Prostate gland (tissue), 2 donors: ENCODE measurements at regions not wholly inside any gene's neighbourhood (a gene's known extent, or its start where the extent isn't known, plus 50 kb on each side); places are given as distances from the start of the nearest gene placed in this dataset.

Source experiments
- CTCF ChIP-seq, 4 experiments: fragments of 200-600 bp in 2 of 4; fragments of 450-650 bp in 2 of 4; sonication (generic) in 2 of 4; IDR thresholded peaks; 1 replicate in 3 of 4; 2 replicates in 1 of 4; pipeline ENCODE4 v1.5.1; 2016 to 2019; ENCODE audit warnings: antibody characterized with exemption in 4 of 4, mild to moderate bottlenecking in 2 of 4, moderate library complexity in 2 of 4
- POLR2A ChIP-seq: fragments of 450-650 bp; IDR thresholded peaks from one replicate; pipeline ENCODE4 v1.6.1; 2016; ENCODE audit warnings: antibody characterized with exemption, mild to moderate bottlenecking
- POLR2AphosphoS5 ChIP-seq: sonication (generic); formaldehyde crosslinking; IDR thresholded peaks from one replicate; pipeline ENCODE4 v1.6.1; 2017; ENCODE audit warnings: antibody characterized with exemption

GRCh38 chr13:54927538-54927937 lies 1898.9 kb downstream of the OLFM4 start:
- TF ChIP-seq POLR2A, result no peak
- no peak for TF ChIP-seq CTCF (IDR thresholded peaks at IDR 0.05)
- no peak for TF ChIP-seq POLR2AphosphoS5
